ENCODE measurements at regions not wholly inside any gene's neighbourhood (a gene's known extent, or its start where the extent isn't known, plus 50 kb on each side); places are given as distances from the start of the nearest gene placed in this dataset.

- 90% methylated on average over 12 of the region's 12 CpGs for WGBS, 2 donors
- H3K4me3 ChIP-seq, result no peak overlapping the region
- peaks cover 0 to 10% (median 0%) of the 10 kb centered on the region in 4 donors for H3K9me3 ChIP-seq
- H3K36me3 ChIP-seq, result no peaks in the 10 kb centered on the region
- no peak for TF ChIP-seq EP300 (IDR thresholded peaks at IDR 0.05)
- H3K4me1 ChIP-seq, result peaks cover 0 to 4% (median 0%) of the 10 kb centered on the region in 4 donors
- H3K27ac ChIP-seq, result no peak overlapping the region
- DNase-seq (ENCODE audit: low spot score in 2 of 2), result no peak
- no peaks in the 10 kb centered on the region for H3K27me3 ChIP-seq
Measured at GRCh38 chr18:22277758-22278157, 108.4 kb downstream of the GATA6 start.

DNA sequence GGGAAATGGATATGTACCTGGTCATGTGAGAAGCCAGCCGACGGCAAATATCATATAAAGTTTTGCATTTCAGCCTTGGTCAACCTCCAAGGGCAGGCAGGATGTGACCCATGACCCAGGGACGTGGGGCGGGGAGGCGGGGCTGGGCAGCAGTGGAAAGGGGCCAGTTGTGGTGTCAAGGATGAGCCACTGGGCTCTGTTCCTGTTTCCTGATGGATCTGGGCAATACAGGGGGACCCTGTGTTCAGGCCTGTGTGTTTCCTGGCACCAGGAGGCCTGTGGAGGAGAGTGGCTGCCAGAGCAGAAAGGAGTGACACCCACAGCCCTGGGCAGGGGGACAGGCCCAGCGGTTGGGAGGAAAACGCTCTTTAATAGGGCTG lies 106.9 kb downstream of the GATA6 start:
- no peak overlapping the region for H3K27ac ChIP-seq
- WGBS, 2 donors, result 59 to 70% methylated on average over 7 of the region's 7 CpGs
- no peak for DNase-seq (ENCODE audit: low spot score in 2 of 2)
- TF ChIP-seq POLR2A (IDR thresholded peaks at IDR 0.05), result no peak
- TF ChIP-seq EP300 (IDR thresholded peaks at IDR 0.05), result no peak
- TF ChIP-seq, protein P1, sequence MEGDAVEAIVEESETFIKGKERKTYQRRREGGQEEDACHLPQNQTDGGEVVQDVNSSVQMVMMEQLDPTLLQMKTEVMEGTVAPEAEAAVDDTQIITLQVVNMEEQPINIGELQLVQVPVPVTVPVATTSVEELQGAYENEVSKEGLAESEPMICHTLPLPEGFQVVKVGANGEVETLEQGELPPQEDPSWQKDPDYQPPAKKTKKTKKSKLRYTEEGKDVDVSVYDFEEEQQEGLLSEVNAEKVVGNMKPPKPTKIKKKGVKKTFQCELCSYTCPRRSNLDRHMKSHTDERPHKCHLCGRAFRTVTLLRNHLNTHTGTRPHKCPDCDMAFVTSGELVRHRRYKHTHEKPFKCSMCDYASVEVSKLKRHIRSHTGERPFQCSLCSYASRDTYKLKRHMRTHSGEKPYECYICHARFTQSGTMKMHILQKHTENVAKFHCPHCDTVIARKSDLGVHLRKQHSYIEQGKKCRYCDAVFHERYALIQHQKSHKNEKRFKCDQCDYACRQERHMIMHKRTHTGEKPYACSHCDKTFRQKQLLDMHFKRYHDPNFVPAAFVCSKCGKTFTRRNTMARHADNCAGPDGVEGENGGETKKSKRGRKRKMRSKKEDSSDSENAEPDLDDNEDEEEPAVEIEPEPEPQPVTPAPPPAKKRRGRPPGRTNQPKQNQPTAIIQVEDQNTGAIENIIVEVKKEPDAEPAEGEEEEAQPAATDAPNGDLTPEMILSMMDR (IDR thresholded peaks at IDR 0.05), result no peak
- H3K36me3 ChIP-seq, result no peaks in the 10 kb centered on the region
- H3K4me3 ChIP-seq, result no peak overlapping the region
- H3K27me3 ChIP-seq, result no peaks in the 10 kb centered on the region
- no peaks in the 10 kb centered on the region for H3K4me1 ChIP-seq
- peaks cover 0 to 10% (median 0%) of the 10 kb centered on the region in 4 donors for H3K9me3 ChIP-seq

- DNase-seq (ENCODE audit: low spot score in 2 of 2), result no peak
- Histone ChIP-seq H3K4me1 (no peaks in the 10 kb centered on the region), H3K9me3 (peaks cover 0 to 10% (median 0%) of the 10 kb centered on the region in 4 donors), H3K36me3 (no peaks in the 10 kb centered on the region), H3K27ac (no peak overlapping the region), H3K27me3 (no peaks in the 10 kb centered on the region), H3K4me3 (no peak overlapping the region)
- TF ChIP-seq, protein P1 (IDR thresholded peaks at IDR 0.05), result no peak
- TF ChIP-seq POLR2A (IDR thresholded peaks at IDR 0.05), result no peak
- no peak for TF ChIP-seq EP300 (IDR thresholded peaks at IDR 0.05)
- 66 to 73% methylated on average over 10 to 11 of the region's 11 CpGs for WGBS, 2 donors
Measured at GRCh38 chr18:22275706-22276333, 106.4 kb downstream of the GATA6 start.

- Histone ChIP-seq H3K27ac (no peak overlapping the region), H3K4me3 (no peak overlapping the region), H3K36me3 (no peaks in the 10 kb centered on the region), H3K4me1 (no peaks in the 10 kb centered on the region), H3K9me3 (peaks cover 0 to 10% (median 0%) of the 10 kb centered on the region in 4 donors), H3K27me3 (no peaks in the 10 kb centered on the region)
- 79 to 85% methylated on average over 5 of the region's 5 CpGs for WGBS, 2 donors
- TF ChIP-seq POLR2A (IDR thresholded peaks at IDR 0.05), result no peak
- TF ChIP-seq EP300 (IDR thresholded peaks at IDR 0.05), result no peak
- TF ChIP-seq, protein P1 (IDR thresholded peaks at IDR 0.05), result no peak
- DNase-seq (ENCODE audit: low spot score in 2 of 2), result no peak
Measured at GRCh38 chr18:22273101-22274039, 104.0 kb downstream of the GATA6 start.

- Histone ChIP-seq H3K27ac (no peak overlapping the region), H3K4me1 (no peaks in the 10 kb centered on the region), H3K4me3 (no peak overlapping the region), H3K9me3 (peaks cover 0 to 10% (median 0%) of the 10 kb centered on the region in 4 donors), H3K27me3 (no peaks in the 10 kb centered on the region), H3K36me3 (no peaks in the 10 kb centered on the region)
- DNase-seq (ENCODE audit: low spot score in 2 of 2), result no peak
- TF ChIP-seq, protein P1 (IDR thresholded peaks at IDR 0.05), result no peak
- TF ChIP-seq POLR2A (IDR thresholded peaks at IDR 0.05) (no peak), EP300 (IDR thresholded peaks at IDR 0.05) (no peak)
Measured at GRCh38 chr18:22272242-22272641, 102.9 kb downstream of the GATA6 start.

Measured in tibial nerve (tissue), 4 donors.